GM19238 (cell line): ENCODE measurements at regions not wholly inside any gene's neighbourhood (a gene's known extent, or its start where the extent isn't known, plus 50 kb on each side); places are given as distances from the start of the nearest gene placed in this dataset.
"Not testable (repeated sequence)": the region's sequence is repeated elsewhere in the genome, so short reads cannot be mapped to it uniquely, and the experiment has no call there.

Source experiments
- DNase-seq: peaks from one replicate; pipeline ENCODE4 v3.0.0; 2011; ENCODE audit warnings: low spot score; ENCODE audit not compliant: insufficient read length

DNA sequence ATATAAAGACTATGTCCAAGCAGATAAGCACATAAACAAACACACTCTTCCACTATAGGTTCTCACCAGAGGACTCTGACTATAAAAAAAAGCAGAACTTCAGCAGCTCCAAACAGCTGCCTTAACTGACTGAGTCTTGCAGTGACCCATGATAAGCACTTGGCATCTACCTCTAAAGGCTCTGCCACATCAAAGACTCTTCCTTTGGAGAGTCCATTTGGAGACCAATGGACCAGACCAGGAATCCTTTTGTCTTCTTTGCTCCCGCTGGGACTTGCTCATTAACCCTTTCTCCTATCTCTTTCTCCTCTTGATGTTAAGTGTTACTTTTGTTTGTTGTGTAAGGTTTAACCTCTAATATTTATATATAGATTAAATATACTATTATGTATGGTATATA, 424.1 kb downstream of the RSL24D1 start:
- DNase-seq: no peak

DNA sequence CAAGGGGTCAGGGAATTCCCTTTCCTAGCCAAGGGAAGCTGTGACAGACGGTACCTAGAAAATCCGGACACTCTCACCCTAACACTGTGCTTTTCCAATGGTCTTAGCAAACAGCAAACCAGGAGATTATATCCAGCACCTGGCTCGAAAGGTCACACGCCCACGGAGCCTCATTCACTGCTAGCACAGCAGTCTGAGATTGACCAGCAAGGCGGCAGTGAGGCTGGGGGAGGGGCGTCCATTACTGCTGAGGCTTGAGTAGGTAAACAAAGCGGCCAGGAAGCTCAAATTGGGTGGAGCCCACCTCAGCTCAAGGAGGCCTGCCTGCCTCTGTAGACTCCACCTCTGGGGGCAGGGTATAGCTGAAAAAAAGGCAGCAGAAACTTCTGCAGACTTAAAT, 447.3 kb downstream of the RSL24D1 start:
- DNase-seq: not testable (repeated sequence)

DNA sequence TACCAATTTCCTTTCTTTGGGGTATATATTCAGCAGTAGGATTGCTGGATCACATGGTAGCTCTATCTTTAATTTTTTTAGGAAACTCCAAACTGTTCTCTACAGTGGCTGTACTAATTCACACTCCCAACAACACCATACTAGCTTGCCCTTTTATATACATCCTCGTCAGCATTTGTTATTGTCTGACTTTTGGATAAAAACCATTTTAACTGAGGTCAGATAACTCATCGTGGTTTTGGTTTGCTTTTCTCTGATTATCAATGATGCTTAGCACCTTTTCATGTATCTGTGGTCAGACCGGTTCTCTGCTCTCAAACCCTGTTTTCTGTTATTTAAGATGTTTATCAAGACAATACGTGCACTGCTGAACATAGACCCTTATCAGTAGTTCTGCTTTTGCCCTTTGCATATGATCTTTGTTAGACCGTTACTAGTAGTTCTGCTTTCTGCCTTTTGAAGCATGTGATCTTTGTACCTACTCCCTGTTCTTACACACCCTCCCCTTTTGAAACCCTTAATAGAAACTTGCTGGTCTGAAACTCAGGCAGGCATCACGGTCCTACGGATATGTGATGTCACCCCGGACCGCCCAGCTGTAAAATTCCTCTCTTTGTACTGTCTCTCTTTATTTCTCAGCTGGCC, 474.3 kb downstream of the RSL24D1 start:
- no peak for DNase-seq

DNA sequence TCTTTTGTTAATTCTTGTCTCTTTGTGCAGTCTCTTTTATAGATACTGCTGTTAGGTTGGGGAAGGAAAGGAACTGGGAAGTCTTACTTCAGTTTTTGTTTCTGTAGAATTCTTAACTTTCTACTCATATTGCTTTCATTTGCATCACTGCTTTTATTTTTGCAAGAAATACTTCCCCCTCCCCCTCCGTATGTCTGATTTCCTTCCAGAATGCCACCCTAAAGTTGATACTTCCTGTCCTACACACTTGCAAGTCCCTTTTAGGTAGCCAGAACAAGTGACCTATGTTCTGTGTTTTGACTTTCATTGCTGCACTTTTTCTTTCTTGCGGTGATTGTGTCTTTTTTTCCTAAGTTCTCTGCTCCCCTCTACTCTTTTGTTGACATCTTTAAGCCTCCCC, 477.4 kb downstream of the RSL24D1 start:
- no peak for DNase-seq

DNA sequence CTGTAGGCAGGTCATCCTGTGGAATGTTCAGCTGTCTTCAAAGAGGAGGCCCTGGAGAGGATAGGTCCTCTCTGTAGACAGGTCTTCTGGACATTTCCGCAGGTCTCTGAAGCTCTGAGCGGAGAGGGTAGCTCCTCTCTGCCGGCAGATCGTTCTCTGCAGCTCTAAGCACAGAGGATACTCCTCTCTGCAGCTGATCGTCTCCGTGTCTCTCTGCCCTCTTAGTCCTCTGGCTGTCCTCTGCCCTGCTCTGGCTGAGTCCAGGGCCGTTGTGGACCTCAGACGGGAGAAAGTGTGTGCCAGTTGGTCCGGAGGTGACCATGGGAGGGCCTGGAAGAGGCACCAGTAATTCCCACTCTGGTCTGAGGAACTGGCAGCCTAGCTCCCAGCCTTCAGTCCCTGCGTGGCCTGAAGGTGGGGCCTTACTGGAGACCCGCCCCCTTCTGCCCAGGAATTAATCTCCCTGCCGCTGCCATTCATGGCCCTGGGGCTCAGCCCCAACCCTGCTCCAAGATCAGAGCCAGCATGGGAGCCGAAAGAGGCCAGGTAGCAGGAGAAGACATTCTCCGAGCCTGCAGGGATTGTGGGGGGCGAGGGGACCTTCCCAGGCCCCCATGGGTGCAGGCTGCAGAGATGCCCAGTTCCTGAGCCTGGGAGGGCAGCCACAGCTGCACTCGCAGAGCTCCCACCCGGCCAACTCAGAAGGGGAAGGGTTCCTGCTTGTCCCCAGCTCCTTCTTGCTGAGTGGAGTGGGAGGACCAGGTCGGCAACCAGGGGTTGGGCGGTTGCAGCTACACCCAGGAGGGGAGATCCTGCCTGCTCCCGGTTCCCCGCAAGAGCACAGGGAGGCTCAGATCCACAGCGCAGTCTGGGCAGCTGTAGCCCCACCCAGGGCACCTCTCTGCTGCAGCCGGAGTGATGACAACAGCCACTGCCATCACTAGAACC, 488.7 kb downstream of the RSL24D1 start:
- DNase-seq: no peak

DNA sequence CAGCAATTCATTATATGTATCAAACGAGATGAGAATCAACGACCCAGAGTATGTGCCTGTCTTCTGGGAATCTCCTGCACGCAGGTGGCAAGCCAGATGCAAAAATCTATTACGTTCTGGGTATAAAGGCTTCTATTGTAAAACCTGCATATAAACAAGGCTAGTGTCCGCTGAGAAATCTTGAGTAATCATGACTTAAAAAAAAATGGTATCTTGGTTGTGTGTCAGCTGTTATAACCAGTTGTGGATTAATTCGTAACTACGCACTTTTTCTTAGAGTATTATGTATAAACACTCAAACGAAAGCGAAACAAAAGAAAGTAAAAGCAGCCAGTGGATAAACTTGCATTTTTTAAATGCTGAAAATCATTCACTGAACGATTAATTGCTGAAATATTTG, 509.1 kb downstream of the RSL24D1 start:
- no peak for DNase-seq
